UCSD-AML1 (cell line): ENCODE measurements at regions not wholly inside any gene's neighbourhood (a gene's known extent, or its start where the extent isn't known, plus 50 kb on each side); places are given as distances from the start of the nearest gene placed in this dataset.
A peak's percentile ranks its signal among the peaks of the same experiment; 100 is the strongest.
"Not testable (repeated sequence)": the region's sequence is repeated elsewhere in the genome, so short reads cannot be mapped to it uniquely, and the experiment has no call there.

ENCODE experiments used
- DNase-seq: peaks from one replicate; lab custom pipeline; 2025; ENCODE audit not compliant: unreplicated experiment; lab: John Stamatoyannopoulos, UW

DNA sequence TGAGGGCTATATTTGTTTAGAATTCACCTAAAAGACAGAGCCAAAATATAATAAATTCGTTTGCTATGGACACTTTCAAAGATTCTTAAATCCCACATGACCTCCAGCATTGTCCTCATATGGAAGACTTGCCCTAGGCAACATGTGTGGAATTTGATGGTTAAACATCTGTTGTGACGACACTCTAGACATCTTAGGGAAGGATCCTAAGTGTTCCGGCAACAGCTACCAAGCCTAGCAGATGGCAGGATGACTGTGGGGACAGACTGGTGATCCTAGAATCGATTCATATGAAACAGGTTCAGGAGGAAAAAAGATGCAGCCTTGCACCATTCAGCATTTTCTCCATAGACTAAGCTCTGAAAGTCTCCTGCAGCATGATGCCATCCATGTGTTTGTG lies 77.6 kb upstream of the BACH2 start:
- DNase-seq, result no peak

DNA sequence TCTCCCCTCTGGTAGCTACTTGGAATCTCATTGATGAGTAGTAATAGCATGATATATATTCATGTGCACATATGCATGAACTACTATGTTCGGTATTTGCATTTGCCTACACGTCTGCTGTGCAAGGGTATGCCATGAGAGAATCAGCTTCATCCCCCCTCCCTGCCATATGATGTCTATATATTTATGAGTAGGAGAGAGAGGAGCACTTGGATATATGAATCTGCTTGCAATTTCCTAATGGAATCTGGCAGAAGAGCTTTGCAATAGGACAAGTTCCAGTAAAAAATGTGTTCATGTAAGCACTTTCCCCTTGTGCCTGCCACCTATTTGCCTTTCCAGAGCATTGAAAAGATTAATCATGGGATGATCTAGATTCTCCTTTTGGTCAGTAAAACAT lies 76.2 kb upstream of the BACH2 start:
- no peak for DNase-seq

DNA sequence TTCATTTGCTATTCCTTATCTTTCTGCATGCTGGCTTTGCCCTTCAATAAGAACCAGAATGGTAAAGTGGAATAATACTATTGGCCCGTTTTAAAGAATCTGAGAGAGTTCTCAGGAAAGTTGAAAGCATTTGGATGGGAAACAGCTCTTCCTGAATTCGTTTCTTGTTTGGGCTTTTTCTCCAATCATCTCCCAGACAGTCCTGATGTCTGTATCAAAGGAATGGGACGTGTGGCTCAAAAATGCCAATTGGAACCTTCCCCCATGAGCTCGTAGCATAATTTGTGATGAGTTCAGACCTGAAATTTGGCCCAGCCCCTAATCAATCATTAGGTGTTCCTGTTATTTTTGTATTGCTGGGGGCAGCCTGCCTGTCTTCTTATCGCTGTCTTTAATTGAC lies 75.8 kb upstream of the BACH2 start:
- DNase-seq, result no peak

DNA sequence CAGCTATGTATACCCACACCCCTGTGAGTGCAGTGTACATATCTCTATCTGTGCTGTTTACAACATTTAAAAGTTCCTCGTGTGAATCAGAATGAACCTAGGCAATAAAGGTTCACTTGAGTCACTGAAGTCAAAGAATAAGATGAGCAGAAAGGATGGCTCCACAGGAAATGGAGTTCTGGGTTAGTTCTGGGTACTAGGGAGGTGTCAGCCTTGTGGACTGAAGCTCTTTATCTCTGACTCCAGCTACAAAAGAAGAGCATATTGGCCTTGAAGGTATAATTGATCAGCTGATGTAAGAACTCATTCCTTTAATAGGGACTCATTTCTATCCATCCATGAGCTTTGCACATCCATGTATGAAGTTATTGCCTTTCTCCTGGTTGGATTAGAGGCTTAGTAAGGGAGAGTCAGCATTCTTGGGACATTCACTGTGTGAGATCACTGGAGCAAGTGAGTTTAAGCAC lies 73.9 kb upstream of the BACH2 start:
- no peak for DNase-seq

DNA sequence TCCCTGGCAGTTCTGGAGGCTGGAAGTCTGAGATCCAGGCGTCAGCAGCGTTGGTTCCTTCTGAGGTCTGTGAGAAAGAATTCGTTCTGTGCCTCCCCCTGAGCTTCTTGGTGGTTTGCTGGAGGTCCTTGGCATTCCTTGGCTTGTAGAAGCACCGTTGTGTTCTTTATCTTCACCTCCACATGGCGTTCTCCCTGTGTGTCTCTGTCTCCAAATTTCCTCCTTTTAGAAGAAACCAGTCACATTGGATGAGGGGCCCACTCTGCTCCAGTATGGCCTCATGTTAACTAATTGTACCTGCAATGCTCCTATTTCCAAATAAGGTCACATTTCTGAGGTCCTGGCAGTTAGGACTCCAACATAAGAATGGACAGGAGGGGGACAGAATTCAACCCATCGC lies 73.0 kb upstream of the BACH2 start:
- DNase-seq, result no peak

DNA sequence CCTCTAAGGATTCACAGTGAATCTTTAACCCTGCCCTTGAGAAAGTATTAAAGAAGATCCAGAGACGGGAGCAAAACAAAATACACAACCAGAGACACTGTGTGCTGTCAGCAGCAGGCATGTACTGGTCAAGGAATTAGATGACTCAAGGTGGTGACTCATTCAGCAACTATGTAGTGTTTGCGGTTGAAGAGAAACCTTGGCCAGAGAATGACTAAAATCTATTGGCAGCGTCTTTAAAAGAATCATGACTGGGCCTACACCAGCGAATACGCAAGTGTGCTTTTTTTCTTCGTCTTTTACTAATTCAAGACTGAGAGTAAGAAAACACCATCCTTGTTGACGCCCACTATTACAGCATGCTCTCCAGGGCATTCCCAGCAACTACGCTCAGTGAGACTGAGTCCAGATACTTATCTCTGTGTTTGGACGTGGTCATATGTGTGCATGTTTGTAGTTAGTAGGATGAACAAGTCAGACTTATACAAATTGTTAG lies 72.4 kb upstream of the BACH2 start:
- no peak for DNase-seq

DNA sequence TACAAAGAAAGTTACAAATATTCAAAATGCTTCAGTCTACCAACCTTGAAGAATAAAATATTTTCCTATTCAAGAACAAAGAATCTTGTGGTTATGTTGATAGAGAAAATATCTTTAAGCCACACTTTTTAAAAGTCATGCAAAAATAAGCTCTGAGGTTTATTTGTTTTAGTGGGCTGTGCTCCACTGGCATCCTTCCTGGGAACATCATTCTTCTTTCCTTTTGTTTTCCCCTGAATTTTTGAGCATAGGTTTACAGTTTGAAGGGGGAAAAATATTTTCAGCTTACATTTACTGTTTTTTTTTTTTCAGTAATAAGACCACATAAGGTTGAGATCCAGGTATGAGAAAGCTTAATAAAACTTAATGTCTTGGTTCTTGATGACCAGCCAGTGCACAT lies 72.0 kb upstream of the BACH2 start:
- no peak for DNase-seq

DNA sequence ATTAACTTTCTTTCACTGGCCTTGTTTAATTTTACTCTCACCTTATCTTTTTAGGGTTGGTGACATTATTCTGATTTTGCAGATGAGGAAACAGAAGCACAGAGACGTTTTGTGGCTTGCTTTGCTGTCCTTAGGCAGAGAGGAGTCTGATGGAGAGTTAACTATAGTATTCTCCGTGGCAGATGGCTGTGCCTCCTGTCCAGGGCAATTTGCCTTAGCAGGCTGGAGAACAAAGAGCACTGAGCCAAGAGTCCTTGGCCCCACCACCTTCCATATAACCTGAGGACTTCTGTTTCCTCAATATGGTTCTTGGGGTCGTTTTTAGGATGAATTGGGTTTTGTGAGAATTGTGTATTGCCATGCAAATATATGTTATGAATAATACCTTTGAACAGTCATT lies 71.4 kb upstream of the BACH2 start:
- no peak for DNase-seq

DNA sequence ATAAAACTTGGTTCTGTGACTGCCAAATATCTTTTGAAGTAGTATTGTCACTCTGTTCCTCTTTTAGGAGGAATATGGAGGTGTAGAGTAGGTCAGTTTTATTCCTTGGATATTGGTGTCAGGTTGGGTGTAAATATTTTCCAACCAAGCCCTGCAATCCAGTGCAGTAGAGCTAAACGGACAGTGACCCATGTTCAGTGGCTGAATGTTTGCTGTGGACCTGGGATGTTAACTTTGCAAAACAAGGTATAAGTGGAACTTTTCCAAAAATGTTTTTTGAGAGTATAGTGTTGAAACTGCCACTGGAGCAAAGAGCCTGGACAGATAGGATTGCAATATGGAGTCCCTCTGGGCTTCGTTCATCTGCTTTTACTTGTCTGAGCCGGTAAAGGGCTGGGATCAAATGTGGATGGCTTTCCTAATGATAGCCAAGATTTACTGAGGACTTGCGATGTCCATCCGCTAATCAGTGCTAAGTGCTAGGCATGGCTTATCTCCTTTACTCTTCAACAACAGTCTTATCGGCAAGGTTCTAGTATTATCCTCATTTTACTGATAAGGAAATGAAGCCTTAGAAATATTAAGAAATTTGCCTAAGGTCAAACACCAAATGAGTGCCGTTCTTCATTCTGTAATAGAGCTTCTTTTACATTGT lies 69.0 kb upstream of the BACH2 start:
- DNase-seq, result no peak

DNA sequence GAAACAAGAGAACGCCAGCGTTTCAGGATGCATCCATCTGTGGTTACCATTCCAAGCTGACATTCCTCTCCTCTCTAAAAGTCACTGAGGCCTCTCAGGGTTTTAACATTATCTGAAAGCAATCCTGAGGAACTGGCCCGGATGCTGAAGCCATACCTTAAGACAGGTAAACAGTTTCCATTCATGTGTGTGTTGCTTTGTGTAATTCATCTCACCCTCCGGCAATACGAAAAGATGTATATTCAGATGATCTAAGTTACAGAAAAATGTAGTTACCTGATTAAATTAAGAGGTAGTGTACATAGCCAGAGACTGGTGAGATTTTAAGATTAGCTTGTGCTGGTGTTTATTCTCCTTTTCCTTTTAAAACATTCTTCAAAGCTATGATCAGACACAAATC lies 68.4 kb upstream of the BACH2 start:
- no peak for DNase-seq

DNA sequence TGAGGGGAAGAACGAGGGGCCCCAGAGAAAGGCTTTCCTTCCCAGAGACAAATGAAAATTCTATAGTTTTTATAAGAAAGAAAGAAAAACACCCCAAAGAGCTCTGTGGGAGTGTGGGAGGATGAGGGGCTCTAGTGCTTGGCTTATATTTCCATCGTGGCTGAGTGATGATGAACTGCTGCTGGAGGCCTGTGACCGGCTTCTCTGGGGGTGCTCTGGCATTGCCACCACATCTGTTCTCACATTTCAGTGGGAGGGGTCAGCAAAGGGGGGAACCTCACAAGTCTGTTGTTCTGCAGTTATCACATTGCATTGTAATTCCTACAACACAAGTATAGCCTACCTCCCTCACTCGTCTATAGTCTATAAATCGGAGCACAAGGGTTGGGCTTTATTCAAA lies 67.6 kb upstream of the BACH2 start:
- no peak for DNase-seq

DNA sequence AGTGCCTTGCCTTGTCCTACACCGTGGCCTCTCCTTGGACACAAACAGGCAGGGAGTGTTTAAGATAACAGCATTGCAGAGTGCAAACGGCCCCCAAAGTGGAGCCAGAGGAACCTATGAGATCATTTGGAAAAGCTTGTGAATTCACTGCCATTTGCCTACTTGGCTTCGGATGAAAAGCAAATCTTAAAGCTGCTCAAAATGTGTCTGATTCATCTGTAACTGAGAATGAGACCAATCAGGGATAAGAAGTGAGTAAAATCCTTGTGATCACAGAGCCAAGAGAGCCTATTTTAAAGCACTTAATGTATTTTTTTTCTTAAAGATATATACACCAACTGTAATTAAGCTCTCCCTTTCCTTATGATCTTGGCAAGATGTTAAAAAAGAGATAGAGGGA lies 65.7 kb upstream of the BACH2 start:
- no peak for DNase-seq

DNA sequence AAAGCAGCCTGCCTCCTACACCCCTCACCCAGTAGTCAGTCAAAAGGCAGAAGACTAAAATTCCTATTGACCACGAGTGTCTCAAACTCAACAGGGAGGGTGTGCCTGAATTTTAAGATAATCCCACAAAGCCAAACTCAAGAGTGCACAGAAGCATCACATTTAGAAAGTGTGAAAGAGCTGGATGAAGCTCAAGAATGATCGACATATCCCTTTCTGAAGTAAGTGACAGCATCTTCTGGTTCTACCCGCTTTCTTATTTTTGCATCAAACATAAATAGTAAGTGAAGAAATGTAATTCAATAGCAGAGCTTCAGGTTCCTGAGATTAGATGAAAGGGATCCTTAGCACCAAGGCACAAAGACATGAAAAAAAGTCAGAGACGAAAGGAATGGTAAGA lies 64.5 kb upstream of the BACH2 start:
- no peak for DNase-seq

DNA sequence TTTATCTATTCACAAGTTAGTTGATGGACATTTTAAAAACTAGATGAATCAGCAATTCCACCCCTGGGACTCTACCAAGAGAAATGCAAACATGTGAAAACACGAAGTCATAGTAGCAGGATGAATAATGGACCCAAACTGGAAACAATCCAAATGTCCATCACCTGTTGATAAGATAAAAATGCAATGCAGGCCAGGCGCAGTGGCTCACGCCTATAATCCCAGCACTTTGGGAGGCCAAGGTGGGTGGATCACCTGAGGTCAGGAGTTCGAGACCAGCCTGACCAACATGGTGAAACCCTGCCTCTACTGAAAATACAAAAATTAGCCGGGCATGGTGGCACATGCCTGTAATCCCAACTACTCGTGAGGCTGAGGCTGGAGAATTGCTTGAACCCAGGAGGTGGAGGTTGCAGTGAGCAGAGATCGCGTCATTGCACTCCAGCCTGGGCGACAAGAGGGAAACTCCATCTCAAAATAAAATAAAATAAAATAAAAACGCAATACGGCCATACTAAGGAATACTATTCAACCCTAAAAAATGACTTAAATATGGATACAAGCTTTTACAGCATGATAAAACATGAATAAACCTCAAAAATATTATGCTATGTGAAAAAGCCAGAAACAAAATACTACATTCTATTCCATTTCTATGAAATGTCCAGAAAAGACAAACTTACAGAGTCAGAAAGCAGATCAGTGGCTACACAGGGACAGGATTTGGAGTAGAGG lies 61.6 kb upstream of the BACH2 start:
- not testable (repeated sequence) for DNase-seq

DNA sequence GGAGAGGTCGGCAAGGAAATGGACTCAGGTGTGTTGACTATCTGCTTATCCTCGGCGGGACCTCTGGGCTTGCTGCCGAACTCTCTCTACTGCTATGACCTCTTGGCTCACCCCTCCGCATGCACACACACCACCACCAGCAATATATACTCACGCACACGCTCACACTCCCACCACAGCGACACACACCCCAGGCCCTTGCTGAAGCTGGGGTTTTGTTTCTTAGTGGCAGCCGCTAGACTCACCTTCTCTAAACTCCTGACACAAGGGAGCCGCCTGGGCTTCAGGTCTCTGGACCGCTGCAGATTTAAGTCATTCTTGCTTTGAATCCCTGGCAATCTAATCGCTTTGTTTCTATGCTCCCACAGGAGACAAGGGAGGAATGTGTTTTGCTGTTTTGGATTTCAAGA lies 59.4 kb upstream of the BACH2 start:
- DNase-seq, result no peak

DNA sequence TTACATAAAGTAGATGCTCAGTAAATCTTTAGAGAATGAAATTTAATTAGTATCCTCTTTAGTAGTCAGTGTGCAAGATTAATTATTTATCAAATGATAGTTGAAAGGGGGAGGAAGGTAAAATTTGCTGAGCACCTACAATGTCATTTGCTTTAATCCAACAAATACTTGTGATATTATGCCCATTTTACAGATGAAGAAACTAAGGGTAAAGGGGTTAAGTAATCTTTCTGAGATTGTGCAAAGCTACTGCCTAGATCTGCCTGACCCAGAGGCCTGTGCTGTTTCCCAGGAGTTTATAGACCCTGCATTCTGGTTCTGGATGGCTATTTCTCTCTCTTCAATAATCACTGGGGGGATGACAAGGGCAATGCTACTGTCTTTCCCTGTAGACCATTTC lies 58.3 kb upstream of the BACH2 start:
- DNase-seq, result no peak

DNA sequence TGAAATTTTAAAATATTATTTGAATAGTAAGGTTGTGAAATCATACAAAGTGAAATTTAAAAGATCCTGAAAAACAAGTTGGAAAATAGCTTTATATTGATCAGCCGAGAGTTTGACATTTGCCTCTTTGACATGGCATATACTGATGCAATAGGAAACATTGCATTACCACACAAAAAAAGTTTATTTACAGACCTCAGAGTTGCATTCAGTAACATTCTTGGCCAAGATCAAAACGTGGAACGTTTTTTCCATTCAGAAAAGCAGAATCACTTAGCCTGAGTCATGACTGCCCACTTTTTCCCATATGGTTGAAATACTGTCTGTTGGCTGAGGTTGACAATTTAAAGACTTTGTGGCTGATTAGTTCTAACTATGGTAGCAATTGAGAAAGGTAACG lies 55.1 kb upstream of the BACH2 start:
- DNase-seq, result no peak

DNA sequence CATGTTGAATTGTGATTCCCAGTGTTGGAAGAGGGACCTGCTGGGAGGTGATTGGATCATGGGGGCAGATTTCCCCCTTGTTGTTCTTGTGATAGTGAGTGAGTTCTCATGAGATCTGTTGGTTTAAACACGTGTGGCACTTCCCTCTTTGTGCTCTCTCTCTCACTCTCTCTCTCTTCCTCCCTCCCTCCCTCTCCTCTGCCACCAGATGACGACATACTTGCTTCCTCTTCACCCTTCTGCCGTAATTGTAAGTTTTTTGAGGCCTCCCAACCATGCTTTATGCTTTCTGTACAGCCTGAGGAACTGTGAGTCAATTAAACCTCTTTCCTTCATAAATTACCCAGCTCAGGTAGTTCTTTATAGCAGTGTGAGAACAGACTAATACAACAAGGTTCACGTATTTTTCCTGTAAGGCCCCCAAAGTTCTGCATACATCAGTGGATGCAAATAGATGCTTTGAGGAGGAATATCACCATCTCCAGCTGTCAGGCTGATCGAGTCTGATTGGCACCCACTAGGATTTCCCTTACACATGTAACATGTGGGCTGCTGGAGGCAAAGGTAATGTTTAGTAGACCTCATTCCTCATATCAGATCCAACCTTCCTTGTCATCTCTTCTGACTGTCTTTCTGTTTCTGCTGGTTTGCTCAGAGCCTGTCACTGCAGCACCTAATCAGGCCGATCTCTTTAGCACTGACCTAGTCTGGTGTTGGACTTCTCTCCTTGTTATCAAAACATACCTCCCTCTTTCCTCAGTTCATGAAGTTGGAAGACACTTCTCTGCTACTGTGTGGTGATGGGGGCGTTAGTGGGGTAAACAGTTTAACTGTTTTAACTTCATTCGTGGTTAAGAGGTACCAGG lies 54.3 kb upstream of the BACH2 start:
- peak; percentile 13 for DNase-seq

DNA sequence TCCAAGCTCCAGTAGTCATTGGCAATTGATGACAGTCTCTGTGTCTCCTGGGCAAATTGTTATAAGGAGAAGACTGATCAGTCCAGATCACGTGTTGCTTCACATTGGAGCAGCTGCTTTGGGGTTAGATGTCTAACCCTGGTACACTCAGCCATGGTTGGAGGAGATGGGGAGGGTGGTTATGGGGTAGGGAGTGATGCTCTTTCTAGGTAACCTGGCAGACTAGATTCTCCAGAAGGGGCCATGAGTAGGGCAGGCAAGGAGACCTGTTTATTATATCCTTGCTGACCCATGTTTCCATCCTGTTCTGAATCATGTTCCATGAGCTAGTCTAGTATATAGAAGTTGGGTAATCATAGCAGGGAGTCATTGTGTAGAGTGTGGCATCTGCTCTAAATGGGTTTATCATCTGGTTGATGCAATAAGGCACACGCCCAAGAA lies 50.8 kb upstream of the BACH2 start:
- DNase-seq, result no peak

DNA sequence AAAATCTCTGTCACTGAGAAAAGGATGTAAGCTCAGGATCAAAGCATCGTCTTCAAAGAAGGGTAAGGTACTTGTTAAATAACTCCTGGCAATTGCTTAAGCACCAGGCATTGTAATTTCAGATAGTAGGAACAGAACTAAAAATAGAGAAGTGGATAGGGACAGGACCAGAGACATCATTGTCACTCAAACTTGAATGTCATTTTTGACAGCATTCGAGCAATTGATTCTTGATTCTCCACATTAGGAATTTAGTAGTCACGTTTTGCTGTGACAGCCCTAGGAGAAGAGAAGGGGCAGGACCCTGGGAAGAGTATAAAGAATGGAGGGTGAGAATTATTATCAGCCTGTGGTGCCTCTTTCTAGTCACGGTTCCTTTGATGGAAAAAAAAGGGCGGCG lies 50.1 kb upstream of the BACH2 start:
- DNase-seq, result no peak
